Stimulated activated CD4-positive, alpha-beta T cell treated with anti-CD3 and anti-CD28 coated beads, Interleukin-15, amount 100 ng/mL, for 1 hour (primary cell): ENCODE measurements at regions not wholly inside any gene's neighbourhood (a gene's known extent, or its start where the extent isn't known, plus 50 kb on each side); places are given as distances from the start of the nearest gene placed in this dataset.

ENCODE experiments used
- DNase-seq, 2 donors: peaks; one replicate each; pipeline ENCODE4 v3.0.0-alpha.2; 2020; ENCODE audit warnings: low read depth in 1 of 2, low spot score in 1 of 2

GRCh38 chr7:26011039-26011696 is 140.8 kb upstream of the NFE2L3 start:
- no peak for DNase-seq

GRCh38 chr7:26013551-26014083 is 138.4 kb upstream of the NFE2L3 start:
- DNase-seq, result no peak

- DNase-seq, result no peak
Observed at GRCh38 chr7:26022982-26023381, 129.0 kb upstream of the NFE2L3 start.

GRCh38 chr7:26029911-26030310 is 122.1 kb upstream of the NFE2L3 start:
- no peak for DNase-seq

- DNase-seq, result no peak
Observed at GRCh38 chr7:26034391-26034790, 117.6 kb upstream of the NFE2L3 start.

GRCh38 chr7:26035552-26035951 is 116.4 kb upstream of the NFE2L3 start:
- DNase-seq, result no peak

- no peak for DNase-seq
Observed at GRCh38 chr7:26036092-26036491, 115.9 kb upstream of the NFE2L3 start.

GRCh38 chr7:26038201-26038990 is 113.6 kb upstream of the NFE2L3 start:
- no peak for DNase-seq

- DNase-seq, result no peak
Observed at GRCh38 chr7:26040085-26040484, 111.9 kb upstream of the NFE2L3 start.

GRCh38 chr7:26042237-26042636 is 109.8 kb upstream of the NFE2L3 start:
- DNase-seq, result no peak

- no peak for DNase-seq
Observed at GRCh38 chr7:26043801-26044200, 108.2 kb upstream of the NFE2L3 start.

- no peak for DNase-seq
Observed at GRCh38 chr7:26044320-26044719, 107.7 kb upstream of the NFE2L3 start.

- no peak for DNase-seq
Observed at GRCh38 chr7:26046150-26046549, 105.8 kb upstream of the NFE2L3 start.

- no peak for DNase-seq
Observed at GRCh38 chr7:26046878-26047277, 105.1 kb upstream of the NFE2L3 start.

GRCh38 chr7:26048663-26049062 is 103.3 kb upstream of the NFE2L3 start:
- DNase-seq, result no peak

GRCh38 chr7:26049081-26049480 is 102.9 kb upstream of the NFE2L3 start:
- no peak for DNase-seq

GRCh38 chr7:26051021-26051420 is 101.0 kb upstream of the NFE2L3 start:
- DNase-seq, result no peak

GRCh38 chr7:26052706-26053105 is 99.3 kb upstream of the NFE2L3 start:
- DNase-seq, result no peak

- DNase-seq, result no peak
Observed at GRCh38 chr7:26054386-26054785, 97.6 kb upstream of the NFE2L3 start.

GRCh38 chr7:26055241-26055640 is 96.8 kb upstream of the NFE2L3 start:
- DNase-seq, result no peak

GRCh38 chr7:26060733-26061677 is 91.0 kb upstream of the NFE2L3 start:
- DNase-seq, result no peak
